SK-N-SH treated with all-trans-retinoic acid at 6 μM for 48 hours (cell line): ENCODE measurements at regions not wholly inside any gene's neighbourhood (a gene's known extent, or its start where the extent isn't known, plus 50 kb on each side); places are given as distances from the start of the nearest gene placed in this dataset.

Experiments
- ATAC-seq: fragments of 200-7000 bp; cut with Tn5 transposase; 3 replicates; pipeline ENCODE4 v1.9.1; 2020; ENCODE audit warnings: mild to moderate bottlenecking, moderate library complexity
- ARNTL ChIP-seq: fragments of 450-650 bp; formaldehyde crosslinking; IDR thresholded peaks from 2 replicates; pipeline ENCODE4 v1.5.0; 2020; ENCODE audit warnings: low read depth, mild to moderate bottlenecking, moderate library complexity, borderline replicate concordance
- BACH2 ChIP-seq: fragments of 250-450 bp; sonication (Bioruptor Pico); IDR thresholded peaks from 2 replicates; pipeline ENCODE4 v1.9.0; 2021; ENCODE audit warnings: mild to moderate bottlenecking, borderline replicate concordance
- CSDC2 ChIP-seq: fragments of 250-450 bp; sonication (Bioruptor Pico); IDR thresholded peaks from 2 replicates; pipeline ENCODE4 v1.5.0; 2020; ENCODE audit warnings: mild to moderate bottlenecking, moderate library complexity
- ESRRG ChIP-seq: fragments of 250-450 bp; sonication (Bioruptor Pico); IDR thresholded peaks from 2 replicates; pipeline ENCODE4 v1.6.1; 2021; ENCODE audit warnings: mild to moderate bottlenecking
- GLIS3 ChIP-seq: fragments of 250-450 bp; sonication (Bioruptor Pico); IDR thresholded peaks from 2 replicates; pipeline ENCODE4 v1.5.0; 2020; ENCODE audit warnings: mild to moderate bottlenecking, moderate library complexity
- ISL1 ChIP-seq: fragments of 250-450 bp; sonication (Bioruptor Pico); IDR thresholded peaks from 2 replicates; pipeline ENCODE4 v2.1.2; 2022; ENCODE audit warnings: mild to moderate bottlenecking, moderate library complexity
- PPARA ChIP-seq: fragments of 250-450 bp; sonication (Bioruptor Pico); IDR thresholded peaks from 2 replicates; pipeline ENCODE4 v1.5.0; 2020; ENCODE audit warnings: mild to moderate bottlenecking, borderline replicate concordance
- RARB ChIP-seq: fragments of 250-450 bp; sonication (Bioruptor Pico); IDR thresholded peaks from 2 replicates; pipeline ENCODE4 v1.8.0; 2021; ENCODE audit warnings: mild to moderate bottlenecking, moderate library complexity
- SNAI2 ChIP-seq: fragments of 250-450 bp; sonication (Bioruptor Pico); IDR thresholded peaks from 2 replicates; pipeline ENCODE4 v1.5.0; 2020; ENCODE audit warnings: mild to moderate bottlenecking, moderate library complexity
- TOX ChIP-seq: fragments of 250-450 bp; sonication (Bioruptor Pico); IDR thresholded peaks from 2 replicates; pipeline ENCODE4 v1.8.0; 2021; ENCODE audit warnings: mild to moderate bottlenecking, moderate library complexity, borderline replicate concordance
- ZFP3 ChIP-seq: fragments of 250-450 bp; sonication (Bioruptor Pico); IDR thresholded peaks from 2 replicates; pipeline ENCODE4 v1.5.0; 2020; ENCODE audit warnings: mild to moderate bottlenecking, moderate library complexity
- ZNF565 ChIP-seq: fragments of 450-650 bp; formaldehyde crosslinking; conservative IDR thresholded peaks from 2 replicates; pipeline ENCODE4 v1.5.0; 2020; ENCODE audit warnings: low read depth, mild to moderate bottlenecking, moderate library complexity
- ZNF8 ChIP-seq: fragments of 450-650 bp; formaldehyde crosslinking; IDR thresholded peaks from 2 replicates; pipeline ENCODE4 v1.5.0; 2020; ENCODE audit warnings: mild to moderate bottlenecking, moderate library complexity
- TF ChIP-seq, protein P1 (sequence below): fragments of 250-450 bp; sonication (Bioruptor Pico); IDR thresholded peaks from 2 replicates; pipeline ENCODE4 v1.5.1; 2020; ENCODE audit warnings: low read depth, mild to moderate bottlenecking, moderate library complexity
- TF ChIP-seq, protein P2 (sequence below): fragments of 250-450 bp; sonication (Bioruptor Pico); IDR thresholded peaks from 2 replicates; pipeline ENCODE4 v1.8.0; 2020; ENCODE audit warnings: mild to moderate bottlenecking, moderate library complexity, borderline replicate concordance
- TF ChIP-seq, protein P3 (sequence below): fragments of 250-450 bp; sonication (Bioruptor Pico); IDR thresholded peaks from 2 replicates; pipeline ENCODE4 v1.5.1; 2021; ENCODE audit warnings: mild to moderate bottlenecking, moderate library complexity
- TF ChIP-seq, protein P4 (sequence below): fragments of 250-450 bp; sonication (Bioruptor Pico); IDR thresholded peaks from 2 replicates; pipeline ENCODE4 v1.8.0; 2021; ENCODE audit warnings: low read depth, mild to moderate bottlenecking, moderate library complexity, borderline replicate concordance
- TF ChIP-seq, protein P5 (sequence below): fragments of 250-450 bp; sonication (Bioruptor Pico); IDR thresholded peaks from 2 replicates; pipeline ENCODE4 v1.5.0; 2020; ENCODE audit warnings: mild to moderate bottlenecking, moderate library complexity

DNA sequence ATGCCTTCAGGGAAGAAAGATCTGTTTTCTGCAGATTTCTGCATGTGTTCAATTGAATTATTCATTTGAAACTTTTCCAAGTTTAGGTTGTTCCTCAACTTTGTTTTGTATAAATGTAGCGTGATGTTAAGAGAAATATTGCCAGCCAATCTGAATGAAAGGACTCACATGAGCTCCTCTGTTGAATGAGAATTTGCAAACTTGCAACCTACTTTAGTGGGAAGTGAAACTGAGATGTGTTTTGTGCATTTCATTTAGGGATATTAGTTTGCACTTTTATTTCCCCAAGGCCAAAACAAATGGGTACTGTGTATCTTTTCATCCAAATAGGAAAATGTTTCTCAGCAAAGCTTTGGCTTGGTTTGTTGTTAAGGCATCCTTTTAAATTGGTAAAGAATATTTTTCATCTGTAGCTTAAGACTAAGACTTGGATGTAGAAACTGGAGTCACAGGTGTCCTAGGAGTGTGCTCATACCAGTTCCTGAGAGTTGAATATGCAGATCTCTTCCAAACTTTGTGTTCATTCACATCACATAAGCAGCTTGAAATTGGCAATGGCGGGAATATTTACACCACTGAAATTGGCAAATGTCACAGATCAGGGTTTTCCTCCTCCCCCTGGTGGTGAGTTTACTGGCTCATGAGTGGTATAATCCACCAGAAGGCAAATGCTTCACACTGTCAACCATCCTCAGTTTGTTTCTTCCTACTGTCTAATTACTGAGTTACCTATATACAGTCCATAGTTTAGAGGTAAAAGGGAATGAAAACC is 193.6 kb upstream of the BANK1 start:
- TF ChIP-seq ZFP3 (CRISPR knock-in tag): no peak
- TF ChIP-seq, protein P1, sequence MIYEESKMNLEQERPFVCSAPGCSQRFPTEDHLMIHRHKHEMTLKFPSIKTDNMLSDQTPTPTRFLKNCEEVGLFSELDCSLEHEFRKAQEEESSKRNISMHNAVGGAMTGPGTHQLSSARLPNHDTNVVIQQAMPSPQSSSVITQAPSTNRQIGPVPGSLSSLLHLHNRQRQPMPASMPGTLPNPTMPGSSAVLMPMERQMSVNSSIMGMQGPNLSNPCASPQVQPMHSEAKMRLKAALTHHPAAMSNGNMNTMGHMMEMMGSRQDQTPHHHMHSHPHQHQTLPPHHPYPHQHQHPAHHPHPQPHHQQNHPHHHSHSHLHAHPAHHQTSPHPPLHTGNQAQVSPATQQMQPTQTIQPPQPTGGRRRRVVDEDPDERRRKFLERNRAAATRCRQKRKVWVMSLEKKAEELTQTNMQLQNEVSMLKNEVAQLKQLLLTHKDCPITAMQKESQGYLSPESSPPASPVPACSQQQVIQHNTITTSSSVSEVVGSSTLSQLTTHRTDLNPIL (CRISPR knock-in tag): no peak
- no peak for TF ChIP-seq RARB (CRISPR knock-in tag)
- TF ChIP-seq ZNF565 (CRISPR knock-in tag): no peak
- no peak for ATAC-seq

DNA sequence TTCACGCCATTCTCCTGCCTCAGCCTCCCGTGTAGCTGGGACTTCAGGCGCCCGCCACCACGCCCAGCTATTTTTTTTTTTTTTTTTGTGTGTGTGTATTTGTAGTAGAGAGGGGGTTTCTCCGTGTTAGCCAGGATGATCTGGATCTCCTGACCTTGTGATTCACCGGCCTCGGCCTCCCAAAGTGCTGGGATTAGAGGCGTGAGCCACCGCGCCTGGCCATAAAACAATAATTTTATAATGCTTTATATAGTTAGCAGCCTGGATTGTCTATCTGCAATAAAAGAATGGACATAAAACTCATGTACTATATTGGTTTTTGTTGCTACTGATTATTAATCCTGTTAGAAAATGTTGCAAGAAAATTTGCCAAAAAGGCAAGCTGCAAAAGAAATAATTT is 195.9 kb upstream of the BANK1 start:
- TF ChIP-seq, protein P2, sequence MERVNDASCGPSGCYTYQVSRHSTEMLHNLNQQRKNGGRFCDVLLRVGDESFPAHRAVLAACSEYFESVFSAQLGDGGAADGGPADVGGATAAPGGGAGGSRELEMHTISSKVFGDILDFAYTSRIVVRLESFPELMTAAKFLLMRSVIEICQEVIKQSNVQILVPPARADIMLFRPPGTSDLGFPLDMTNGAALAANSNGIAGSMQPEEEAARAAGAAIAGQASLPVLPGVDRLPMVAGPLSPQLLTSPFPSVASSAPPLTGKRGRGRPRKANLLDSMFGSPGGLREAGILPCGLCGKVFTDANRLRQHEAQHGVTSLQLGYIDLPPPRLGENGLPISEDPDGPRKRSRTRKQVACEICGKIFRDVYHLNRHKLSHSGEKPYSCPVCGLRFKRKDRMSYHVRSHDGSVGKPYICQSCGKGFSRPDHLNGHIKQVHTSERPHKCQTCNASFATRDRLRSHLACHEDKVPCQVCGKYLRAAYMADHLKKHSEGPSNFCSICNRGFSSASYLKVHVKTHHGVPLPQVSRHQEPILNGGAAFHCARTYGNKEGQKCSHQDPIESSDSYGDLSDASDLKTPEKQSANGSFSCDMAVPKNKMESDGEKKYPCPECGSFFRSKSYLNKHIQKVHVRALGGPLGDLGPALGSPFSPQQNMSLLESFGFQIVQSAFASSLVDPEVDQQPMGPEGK: no peak
- TF ChIP-seq ZNF8: no peak

DNA sequence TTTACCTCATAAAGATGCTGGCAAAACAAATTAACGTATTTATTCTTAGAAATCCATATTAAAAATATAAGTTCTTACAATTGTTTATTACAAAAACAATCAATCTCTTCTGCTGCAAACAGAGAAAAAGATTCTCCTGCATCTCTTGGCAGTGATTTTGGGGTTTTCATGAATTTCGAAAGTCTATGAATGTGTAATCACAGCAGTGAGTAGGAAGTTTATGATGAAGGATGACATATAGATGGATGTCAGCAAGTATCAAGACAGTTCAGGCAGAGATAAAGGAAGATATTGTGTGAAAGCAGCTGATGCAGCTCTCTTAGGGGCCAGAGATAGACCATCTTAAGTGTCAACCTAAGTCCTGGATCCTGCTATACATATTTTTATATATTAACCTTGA is 196.9 kb upstream of the BANK1 start:
- ATAC-seq: no peak
- TF ChIP-seq, protein P3, sequence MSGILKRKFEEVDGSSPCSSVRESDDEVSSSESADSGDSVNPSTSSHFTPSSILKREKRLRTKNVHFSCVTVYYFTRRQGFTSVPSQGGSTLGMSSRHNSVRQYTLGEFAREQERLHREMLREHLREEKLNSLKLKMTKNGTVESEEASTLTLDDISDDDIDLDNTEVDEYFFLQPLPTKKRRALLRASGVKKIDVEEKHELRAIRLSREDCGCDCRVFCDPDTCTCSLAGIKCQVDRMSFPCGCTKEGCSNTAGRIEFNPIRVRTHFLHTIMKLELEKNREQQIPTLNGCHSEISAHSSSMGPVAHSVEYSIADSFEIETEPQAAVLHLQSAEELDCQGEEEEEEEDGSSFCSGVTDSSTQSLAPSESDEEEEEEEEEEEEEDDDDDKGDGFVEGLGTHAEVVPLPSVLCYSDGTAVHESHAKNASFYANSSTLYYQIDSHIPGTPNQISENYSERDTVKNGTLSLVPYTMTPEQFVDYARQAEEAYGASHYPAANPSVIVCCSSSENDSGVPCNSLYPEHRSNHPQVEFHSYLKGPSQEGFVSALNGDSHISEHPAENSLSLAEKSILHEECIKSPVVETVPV: no peak
- TF ChIP-seq ZNF565 (CRISPR knock-in tag) (no peak), ESRRG (CRISPR knock-in tag) (no peak), ARNTL (no peak), PPARA (CRISPR knock-in tag) (no peak), RARB (CRISPR knock-in tag) (no peak)

More for the DNA sequence above, 195.9 kb upstream of the BANK1 start:
- ATAC-seq: no peak

DNA sequence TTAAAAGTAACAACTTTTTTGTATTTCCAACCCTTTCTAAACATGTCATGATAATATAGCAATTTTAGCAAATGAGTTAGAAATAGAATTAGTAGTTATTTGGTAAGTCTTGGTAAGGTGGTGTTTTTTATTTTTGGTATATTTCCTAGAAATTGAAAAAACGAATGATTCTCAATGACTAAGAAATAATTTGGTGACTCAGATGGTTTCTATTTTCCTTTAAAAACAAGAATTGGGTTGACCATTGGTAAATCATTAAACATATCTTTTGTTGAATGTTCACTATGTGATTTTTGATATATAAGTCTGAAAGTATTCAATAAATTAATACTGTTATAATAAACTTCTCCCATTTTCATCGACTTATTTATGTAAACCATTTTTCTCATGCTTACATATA is 206.2 kb upstream of the BANK1 start:
- no peak for ATAC-seq
- TF ChIP-seq, protein P4, sequence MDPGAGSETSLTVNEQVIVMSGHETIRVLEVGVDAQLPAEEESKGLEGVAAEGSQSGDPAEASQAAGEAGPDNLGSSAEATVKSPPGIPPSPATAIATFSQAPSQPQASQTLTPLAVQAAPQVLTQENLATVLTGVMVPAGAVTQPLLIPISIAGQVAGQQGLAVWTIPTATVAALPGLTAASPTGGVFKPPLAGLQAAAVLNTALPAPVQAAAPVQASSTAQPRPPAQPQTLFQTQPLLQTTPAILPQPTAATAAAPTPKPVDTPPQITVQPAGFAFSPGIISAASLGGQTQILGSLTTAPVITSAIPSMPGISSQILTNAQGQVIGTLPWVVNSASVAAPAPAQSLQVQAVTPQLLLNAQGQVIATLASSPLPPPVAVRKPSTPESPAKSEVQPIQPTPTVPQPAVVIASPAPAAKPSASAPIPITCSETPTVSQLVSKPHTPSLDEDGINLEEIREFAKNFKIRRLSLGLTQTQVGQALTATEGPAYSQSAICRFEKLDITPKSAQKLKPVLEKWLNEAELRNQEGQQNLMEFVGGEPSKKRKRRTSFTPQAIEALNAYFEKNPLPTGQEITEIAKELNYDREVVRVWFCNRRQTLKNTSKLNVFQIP (CRISPR knock-in tag): no peak
- TF ChIP-seq BACH2 (no peak), TOX (CRISPR knock-in tag) (no peak), ZFP3 (CRISPR knock-in tag) (no peak), RARB (CRISPR knock-in tag) (no peak), ZNF565 (CRISPR knock-in tag) (no peak), ISL1 (CRISPR knock-in tag) (no peak), GLIS3 (CRISPR knock-in tag) (no peak), PPARA (CRISPR knock-in tag) (no peak), ARNTL (no peak), CSDC2 (CRISPR knock-in tag) (no peak), SNAI2 (CRISPR knock-in tag) (no peak)
- TF ChIP-seq, protein P2: no peak
- TF ChIP-seq, protein P1 (CRISPR knock-in tag): no peak
- TF ChIP-seq, protein P5, sequence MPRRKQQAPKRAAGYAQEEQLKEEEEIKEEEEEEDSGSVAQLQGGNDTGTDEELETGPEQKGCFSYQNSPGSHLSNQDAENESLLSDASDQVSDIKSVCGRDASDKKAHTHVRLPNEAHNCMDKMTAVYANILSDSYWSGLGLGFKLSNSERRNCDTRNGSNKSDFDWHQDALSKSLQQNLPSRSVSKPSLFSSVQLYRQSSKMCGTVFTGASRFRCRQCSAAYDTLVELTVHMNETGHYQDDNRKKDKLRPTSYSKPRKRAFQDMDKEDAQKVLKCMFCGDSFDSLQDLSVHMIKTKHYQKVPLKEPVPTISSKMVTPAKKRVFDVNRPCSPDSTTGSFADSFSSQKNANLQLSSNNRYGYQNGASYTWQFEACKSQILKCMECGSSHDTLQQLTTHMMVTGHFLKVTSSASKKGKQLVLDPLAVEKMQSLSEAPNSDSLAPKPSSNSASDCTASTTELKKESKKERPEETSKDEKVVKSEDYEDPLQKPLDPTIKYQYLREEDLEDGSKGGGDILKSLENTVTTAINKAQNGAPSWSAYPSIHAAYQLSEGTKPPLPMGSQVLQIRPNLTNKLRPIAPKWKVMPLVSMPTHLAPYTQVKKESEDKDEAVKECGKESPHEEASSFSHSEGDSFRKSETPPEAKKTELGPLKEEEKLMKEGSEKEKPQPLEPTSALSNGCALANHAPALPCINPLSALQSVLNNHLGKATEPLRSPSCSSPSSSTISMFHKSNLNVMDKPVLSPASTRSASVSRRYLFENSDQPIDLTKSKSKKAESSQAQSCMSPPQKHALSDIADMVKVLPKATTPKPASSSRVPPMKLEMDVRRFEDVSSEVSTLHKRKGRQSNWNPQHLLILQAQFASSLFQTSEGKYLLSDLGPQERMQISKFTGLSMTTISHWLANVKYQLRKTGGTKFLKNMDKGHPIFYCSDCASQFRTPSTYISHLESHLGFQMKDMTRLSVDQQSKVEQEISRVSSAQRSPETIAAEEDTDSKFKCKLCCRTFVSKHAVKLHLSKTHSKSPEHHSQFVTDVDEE (CRISPR knock-in tag): no peak
- TF ChIP-seq, protein P3: no peak
